HG03571 (cell line): ENCODE measurements at regions not wholly inside any gene's neighbourhood (a gene's known extent, or its start where the extent isn't known, plus 50 kb on each side); places are given as distances from the start of the nearest gene placed in this dataset.
"Not testable (repeated sequence)": the region's sequence is repeated elsewhere in the genome, so short reads cannot be mapped to it uniquely, and the experiment has no call there.

Experiments used
- ATAC-seq: cut with Tn5 transposase; IDR thresholded peaks from one replicate; pipeline ENCODE4 v1.9.1; 2021; ENCODE audit not compliant: unreplicated experiment

DNA sequence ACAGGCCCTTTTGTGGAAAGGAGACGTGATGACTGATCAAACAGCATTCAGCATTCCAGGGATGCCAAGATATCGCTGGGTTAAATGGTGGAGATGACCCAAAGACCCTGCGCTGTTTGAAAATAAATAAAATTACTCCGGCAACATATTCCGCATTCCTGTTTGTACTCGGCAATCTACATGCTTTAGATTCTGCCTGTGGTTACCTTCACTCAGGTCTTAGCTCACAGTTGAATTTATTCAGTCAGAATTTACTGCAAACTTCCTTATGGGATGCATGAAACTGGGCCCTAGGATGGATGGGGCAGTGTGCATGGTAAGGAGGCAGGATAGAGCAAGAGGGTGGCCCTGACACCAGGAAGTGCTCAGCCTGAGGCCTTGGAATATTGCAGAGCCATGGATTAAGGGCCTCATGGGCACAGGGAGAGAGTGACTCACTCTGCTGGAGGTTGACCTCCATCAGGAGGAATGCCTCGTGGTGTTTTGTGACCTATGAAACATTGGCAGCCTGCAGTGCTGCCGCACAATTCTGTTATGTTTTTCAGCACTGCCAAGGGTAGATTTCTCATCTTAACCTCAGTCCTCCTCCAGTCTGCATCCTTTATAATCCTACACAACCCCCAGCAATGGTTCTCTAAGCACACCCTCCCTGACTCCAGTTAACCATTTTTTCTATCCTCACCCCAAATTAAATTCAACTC, 321.4 kb downstream of the IRS1 start:
- ATAC-seq = no peak

DNA sequence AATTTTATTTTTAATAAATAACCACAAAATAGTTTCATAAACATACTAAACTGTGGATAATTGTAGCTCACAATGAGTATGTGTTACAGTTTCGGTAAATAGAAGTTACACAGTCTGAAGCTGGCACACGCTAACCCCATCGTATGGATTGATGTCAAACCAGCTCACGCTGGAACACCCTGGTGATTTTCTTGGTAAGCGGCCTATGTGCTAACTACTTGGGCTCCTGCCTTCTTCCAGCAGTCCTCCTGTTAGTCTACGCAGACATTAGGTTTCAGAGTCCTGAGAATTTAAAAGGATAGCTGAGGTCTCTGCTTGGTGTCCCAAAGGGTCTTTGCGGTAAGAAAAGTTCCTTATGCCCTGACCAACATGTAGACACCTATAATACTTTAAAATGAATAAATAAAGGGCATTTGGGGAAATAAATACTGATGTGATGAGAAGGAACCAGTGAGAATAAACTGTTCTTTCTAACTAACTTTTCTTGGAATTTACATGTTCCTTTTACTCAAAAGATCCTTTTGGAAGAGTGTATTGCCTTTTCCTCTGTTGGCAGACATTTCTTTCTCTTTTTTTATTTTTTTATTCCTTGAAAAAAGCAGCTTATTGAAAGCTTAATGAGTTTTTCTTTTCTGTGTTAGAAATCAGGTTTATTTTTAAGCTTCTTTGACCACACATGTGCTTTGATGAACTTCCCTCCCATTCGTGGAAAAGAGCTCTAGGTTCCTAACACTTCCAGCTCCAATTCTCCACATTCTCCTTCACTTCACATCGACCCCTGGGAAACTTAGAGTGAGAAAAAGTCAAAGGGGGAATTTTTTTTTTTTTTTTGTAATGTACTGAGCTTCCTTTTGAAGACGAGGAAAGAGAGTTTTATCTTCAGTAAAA, 322.2 kb downstream of the IRS1 start:
- ATAC-seq = no peak

DNA sequence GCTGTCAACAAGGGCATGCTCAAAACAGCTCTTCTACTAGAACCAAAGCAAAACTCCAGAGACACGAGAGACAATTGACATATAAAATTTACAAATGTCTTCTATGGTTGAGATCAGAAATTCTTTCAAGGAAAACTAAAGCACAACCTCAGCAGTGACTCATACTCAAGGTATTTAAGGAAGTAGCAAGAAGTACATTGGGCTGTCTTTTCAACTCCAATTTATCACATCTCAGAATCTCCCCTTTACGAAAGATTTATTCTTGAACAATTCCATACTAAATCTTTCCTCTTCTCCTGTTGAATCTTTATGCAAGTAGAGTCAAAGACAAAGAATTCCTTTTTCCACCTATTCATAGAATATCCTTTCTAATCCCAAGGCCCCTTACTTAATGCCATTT, 324.0 kb downstream of the IRS1 start:
- no peak for ATAC-seq

DNA sequence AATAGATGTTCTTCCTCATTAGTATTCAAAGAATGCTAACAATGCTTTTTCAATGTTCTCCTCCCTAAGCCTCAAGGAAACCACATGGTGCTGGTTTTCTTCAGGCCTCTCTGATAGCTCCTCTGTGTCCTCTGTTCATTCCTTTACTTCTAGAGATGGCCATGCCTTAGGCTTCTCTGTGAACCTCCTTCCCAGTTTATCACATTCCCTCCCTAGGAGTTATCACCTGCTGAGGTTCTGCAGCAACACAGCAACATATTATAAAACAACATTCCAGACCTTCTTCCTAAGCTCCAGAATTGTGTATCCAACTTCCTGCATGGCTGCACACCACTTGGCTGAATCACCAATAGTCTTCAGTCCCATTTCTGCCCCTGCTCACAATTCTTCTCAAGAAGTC, 325.5 kb downstream of the IRS1 start:
- no peak for ATAC-seq

DNA sequence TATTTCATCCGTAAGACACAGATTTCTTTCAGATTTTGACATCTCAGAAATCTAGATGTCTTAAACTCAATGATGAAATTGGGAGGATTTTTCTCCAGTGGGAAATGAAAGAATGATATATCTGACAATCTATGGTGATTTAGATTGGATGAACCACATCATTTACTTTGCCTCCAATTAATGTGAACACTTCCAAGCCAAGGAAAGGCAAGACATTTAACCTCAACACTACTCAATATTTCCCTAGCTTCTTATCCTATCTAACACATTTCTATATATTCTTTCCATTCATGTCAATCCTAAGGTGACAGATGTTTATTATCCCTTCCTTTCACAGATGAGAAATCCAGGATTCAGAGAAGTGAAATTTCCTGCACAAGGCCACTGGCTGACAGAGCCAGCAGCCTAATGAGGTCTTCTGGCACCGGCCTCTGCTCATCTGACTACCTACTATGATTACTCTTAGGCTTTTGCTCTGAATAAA, 327.6 kb downstream of the IRS1 start:
- no peak for ATAC-seq

DNA sequence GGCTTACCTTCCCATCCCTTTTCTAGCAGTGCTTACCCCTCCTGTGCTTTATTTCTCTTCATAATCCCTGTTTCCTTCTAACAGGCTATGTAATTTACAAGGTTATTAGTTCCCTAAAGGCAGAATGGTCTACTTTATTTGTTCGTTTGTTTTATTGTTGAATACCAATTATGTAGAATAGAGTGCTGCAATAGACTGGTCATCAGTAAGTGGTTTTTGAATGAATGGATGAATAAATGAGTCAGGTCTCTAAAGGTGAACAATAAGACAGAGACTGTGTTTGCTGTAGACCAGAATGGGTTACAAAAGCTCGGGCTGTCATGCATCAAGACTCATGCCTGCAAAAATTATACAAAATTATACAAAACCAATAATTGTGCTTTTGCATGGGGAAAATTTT, 332.0 kb downstream of the IRS1 start:
- ATAC-seq = no peak

DNA sequence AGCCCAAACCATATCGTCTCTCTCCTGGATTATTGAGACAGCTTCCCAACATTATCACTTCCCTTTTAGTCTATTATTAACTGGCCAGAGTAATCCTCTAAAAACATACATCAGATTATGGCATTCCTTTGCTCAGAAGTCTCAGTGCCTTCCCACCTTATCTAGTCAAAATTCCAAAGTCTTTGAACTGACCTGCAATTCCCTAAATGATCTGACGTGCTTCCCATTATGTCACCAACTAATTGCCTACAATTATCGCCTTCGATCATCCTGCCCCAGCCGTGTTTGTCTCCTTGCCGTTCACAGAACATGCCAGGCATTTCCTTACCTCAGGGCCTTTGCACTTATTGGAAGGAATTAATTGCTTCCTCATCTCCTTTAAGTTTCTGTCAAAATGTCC, 332.4 kb downstream of the IRS1 start:
- no peak for ATAC-seq

DNA sequence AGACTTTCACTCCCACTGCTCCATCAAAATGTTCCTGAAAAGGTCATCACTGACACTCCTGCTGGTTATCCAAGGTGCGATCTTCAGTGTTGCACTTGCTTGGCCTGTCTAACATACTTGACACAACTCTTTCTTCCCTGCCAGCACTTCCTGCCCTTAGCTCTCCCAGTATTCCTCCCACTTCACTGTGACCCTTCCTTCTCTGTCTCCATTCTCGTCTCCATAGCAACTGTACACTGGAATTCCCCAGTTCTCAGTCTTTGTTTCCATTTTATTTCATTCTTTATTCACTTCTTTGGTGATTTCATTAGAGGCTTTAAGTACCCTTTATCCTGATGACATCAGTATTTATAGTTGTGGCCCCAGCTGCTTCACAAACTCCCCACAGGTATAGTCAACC, 333.0 kb downstream of the IRS1 start:
- ATAC-seq = no peak

DNA sequence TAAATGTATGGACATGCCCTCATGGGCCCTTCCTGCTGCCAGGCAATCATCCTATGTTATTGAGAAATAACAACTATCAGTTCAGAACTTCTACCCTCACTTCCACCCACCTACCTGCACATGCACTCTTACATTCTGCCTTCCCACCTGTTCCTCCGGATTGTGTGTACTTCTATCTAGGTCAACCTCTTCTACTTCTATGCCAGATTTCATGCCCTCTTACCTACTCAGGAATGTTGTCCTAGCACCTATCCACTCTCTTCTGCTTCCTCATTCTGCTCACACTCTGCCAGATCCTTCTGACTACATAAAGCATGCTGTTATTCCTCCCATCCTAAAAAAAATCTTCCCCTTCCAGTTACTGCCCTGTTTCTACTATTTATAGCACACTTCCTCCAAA, 333.5 kb downstream of the IRS1 start:
- ATAC-seq = no peak

DNA sequence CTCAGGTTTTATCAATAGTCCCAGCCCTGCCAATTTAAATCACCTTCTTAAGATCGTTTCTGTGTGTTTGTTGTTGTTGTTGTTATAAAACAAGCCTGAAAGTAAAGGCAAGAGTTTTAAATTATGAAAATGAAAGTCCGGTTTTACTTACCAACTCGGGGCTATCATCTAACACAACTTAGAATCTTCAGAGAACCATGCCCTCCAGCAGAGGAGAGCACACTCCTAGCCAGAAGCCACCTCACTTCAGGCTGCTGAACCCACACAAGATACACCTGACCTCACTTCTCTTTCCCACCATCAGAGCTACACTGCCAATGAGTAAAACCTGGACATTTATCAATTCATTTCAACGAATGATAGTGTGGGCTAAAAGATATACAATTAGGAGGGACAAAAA, 335.2 kb downstream of the IRS1 start:
- no peak for ATAC-seq

DNA sequence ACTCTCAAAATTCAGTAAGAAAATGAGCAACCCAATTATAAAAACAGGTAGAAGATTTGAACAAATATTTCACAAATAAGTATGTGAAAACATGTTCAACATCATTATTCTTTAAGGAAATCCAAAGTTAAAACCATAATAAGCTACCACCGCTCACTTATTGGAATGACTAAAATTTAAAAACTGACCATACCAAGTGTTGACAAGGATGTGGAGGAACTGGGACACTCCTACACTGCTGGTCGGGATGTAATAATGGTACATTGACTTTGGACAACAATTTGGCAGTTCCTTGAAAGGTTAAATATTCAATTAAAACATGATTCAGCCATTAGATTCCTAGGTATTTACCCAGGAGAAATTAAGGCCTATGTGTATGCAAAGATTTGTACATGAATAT, 336.5 kb downstream of the IRS1 start:
- no peak for ATAC-seq

DNA sequence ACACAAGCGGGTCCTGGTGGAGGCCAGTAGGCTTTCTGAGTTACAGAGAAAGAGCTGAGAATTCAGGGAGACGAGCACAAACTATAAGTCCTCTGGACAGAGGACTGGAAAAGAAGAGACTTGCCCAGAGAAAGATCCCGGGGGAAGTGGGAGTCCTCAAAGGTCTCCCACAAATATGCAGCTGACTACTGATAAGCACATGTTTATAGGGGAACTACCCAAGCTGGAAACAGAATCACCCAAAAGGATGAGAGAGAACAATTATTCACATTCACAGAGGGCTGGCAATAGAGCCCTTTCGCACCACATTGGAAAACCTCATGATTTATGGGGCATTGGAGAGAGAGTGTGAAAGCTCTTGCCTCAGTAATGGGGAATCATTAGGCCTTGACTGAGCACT, 337.6 kb downstream of the IRS1 start:
- no peak for ATAC-seq

DNA sequence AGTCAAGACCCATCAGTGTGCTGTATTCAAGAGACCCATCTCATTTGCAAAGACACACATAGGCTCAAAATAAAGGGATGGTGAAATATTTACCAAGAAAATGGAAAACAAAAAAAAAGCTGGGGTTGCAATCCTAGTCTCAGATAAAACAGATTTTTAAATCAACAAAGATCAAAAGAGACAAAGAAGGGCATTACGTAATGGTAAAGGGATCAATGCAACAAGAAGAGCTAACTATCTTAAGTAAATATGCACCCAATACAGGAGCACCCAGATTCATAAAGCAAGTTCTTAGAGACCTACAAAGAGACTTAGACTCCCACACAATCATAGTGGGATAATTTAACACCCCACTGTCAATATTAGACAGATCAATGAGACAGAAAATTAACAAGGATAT, 343.5 kb downstream of the IRS1 start:
- not testable (repeated sequence) for ATAC-seq

DNA sequence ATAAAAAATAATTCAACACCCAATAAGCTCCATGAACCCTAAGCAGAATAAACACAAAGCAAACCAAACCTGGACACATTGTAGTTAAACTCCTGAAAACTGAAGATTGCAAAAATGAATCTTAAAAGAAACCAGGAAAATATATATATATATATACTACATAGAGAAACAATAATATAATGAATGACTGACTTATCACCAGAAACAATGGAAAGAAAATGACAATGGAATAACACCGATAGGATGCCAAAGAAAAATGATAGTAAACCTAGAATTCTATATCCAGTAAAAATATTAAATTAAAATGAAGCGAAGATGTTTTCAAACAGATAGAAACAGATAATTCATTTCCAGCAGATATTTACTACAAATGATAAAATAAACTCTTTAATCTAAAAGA, 346.9 kb downstream of the IRS1 start:
- ATAC-seq = no peak

DNA sequence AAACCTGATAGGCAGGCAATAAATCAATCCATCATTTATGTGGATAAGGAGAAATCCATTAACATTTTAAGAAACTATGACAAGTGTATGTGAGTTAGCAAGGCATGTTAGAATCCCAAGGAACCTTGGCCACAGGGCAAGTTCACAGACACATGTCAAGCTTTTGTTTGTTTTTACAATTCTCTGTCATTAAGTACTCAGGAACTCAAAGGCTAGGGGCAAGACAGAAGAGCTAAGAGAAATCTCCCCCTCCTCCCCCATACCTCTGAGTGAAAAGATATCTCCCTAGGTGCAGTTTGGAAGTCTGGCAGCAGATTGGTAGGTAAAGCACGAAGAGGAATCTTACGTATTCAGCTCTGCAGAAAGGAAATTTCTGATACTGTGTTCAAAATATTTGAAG, 348.1 kb downstream of the IRS1 start:
- ATAC-seq = no peak

DNA sequence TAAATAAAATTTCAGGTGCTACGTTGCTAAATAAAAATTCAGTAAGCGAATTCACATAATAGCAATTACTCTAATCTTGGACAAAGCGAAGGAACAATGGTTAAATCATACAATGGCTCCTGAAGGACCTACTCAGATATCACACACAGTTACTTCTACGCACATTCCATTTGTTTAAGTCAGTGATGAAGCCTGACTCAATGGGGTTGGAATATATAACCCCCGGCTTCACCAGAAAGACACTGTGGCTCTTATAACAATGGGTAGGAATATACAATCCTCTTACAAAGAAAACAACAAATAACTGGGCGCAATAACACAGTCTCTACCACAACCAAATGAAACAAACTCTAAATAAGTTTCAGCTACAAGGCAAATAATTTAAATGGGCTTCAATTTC, 349.5 kb downstream of the IRS1 start:
- ATAC-seq = no peak

DNA sequence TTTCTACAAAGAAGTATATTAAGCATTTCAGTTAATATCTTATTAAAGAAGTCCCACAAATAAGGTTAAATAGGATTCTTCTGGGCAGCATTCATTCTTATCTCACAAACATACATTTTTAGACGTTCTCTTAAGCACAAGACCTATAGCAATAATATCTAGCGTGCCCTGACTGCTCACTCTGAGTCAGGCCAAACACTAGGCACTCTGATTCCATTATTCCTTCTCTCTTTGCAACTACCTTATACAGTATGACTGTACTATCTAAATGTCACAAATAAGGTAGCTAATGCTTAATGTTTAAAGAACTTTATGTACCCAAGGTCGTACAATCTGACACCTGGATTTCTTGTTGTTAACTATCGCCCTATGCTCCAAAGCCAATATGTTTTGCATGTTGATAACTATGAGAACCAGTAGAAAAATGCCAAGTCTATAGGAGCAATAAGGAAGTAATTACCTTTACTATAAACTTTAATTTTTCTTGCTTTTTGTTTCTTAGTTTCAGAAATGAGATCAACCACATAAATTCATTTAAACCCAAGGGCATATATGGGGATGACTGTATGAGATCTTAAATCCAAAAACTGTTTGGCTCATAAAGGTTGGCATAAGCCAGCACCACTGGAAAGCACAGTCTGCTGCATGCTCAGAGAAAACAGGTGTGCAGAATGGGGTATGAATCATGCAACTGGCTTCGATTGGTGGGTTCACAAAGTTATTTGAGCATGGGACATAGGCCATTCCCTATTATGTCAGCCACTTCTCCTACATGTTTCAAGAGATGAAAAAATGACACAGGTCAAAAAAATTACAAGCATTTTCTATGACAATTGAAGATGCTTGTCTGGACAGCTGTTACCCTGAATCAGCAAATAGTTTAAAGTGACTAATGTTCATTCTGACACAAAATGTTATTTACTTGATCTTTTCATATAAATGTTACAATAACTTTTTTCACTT, 352.0 kb downstream of the IRS1 start:
- ATAC-seq = no peak

DNA sequence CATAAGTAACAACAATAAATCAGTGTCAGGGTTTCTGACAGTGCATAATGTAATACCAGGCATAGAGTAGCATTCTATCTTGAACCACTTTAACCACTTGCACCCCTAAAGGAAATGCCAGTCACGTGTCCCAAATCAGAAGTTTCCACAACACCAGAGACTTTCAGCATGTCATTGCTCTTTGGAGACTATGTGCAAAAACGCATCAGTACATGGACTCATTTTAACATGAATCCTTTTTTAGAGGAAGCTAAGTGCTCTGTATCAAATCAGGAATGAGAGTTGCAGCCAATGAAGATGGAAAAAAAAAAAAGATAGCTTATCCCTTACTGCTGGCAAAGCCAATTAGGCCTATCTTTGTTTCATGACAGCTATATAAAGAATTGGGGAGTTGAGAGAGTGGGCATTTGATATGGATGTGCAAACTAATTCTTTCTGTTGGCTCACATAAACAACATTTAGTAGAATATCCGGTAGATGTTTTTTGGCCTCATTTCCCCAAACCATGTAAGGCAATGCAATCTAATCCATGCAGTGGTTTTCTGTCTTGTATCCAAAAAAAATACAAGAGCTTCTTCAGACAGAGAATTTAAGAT, 353.1 kb downstream of the IRS1 start:
- ATAC-seq = no peak

DNA sequence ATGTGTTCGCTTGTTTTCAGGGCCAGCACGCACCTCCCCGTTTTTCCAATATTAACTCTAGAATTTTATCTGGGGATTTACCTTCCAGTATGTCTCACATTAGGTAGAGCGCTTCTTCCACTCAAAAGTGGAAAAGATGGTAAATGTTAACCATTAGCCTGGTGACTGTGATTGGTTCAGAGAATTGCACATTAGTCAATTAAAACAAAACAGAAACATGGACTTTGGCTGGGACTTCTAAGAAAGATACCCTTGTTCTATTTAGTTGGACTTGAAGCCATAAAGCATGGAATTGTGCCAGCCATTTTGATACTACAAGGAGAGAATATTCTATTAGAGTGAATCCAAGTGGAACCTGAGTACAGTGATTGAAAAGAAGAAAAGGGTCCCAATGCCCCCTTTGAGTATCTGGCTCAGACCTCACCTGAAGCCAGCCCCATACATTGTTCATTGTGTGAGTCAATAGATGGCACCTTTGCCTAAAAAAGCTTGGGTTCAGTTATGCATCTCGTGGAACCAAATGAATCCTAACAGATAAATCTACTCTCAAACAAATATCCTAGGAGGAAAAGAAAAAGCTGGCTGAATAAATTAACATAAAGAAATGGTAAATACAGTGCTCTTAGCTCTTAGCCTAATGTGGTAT, 354.3 kb downstream of the IRS1 start:
- no peak for ATAC-seq

DNA sequence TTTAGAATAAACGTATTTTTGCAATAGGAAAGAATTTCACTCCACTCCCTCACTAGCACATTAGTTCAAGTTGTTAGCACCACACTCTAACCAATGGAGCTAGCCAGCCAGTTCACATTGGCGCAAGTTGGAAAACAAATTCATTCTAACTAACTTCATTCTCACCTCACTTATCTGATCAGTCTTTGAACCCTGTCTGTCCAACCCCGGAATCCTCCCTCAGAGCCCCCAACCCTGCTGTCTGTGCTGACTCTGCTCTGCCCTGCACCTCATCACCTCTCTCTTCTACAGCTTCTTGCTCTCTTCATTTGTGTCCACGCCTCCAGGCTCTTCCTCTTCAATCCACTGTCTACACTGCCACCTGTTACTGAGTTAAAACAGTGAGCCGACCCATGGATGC, 356.5 kb downstream of the IRS1 start:
- no peak for ATAC-seq
